HG03571 (cell line): ENCODE measurements at regions not wholly inside any gene's neighbourhood (a gene's known extent, or its start where the extent isn't known, plus 50 kb on each side); places are given as distances from the start of the nearest gene placed in this dataset.

Experiments used
- ATAC-seq: cut with Tn5 transposase; IDR thresholded peaks from one replicate; pipeline ENCODE4 v1.9.1; 2021; ENCODE audit not compliant: unreplicated experiment

GRCh38 chr12:92003701-92004100, 141.9 kb downstream of the BTG1 start:
- ATAC-seq: no peak

GRCh38 chr12:92002673-92003382, 142.8 kb downstream of the BTG1 start:
- no peak for ATAC-seq

GRCh38 chr12:92002195-92002649, 143.4 kb downstream of the BTG1 start:
- ATAC-seq: no peak

- no peak for ATAC-seq
Observed at GRCh38 chr12:92000597-92000996, 145.0 kb downstream of the BTG1 start.

GRCh38 chr12:91999823-92000222, 145.8 kb downstream of the BTG1 start:
- no peak for ATAC-seq

GRCh38 chr12:91998316-91998715, 147.3 kb downstream of the BTG1 start:
- no peak for ATAC-seq

- ATAC-seq: no peak
Observed at GRCh38 chr12:91994208-91994797, 151.3 kb downstream of the BTG1 start.

- no peak for ATAC-seq
Observed at GRCh38 chr12:91993287-91994017, 152.2 kb downstream of the BTG1 start.

- no peak for ATAC-seq
Observed at GRCh38 chr12:91991399-91992187, 154.1 kb downstream of the BTG1 start.

GRCh38 chr12:91990525-91990924, 155.1 kb downstream of the BTG1 start:
- ATAC-seq: no peak

GRCh38 chr12:91989143-91989542, 156.5 kb downstream of the BTG1 start:
- no peak for ATAC-seq

GRCh38 chr12:91988086-91988923, 157.3 kb downstream of the BTG1 start:
- ATAC-seq: no peak

- ATAC-seq: no peak
Observed at GRCh38 chr12:91986084-91986483, 159.6 kb downstream of the BTG1 start.

- no peak for ATAC-seq
Observed at GRCh38 chr12:91985002-91985787, 160.5 kb downstream of the BTG1 start.

- ATAC-seq: no peak
Observed at GRCh38 chr12:91984556-91984955, 161.1 kb downstream of the BTG1 start.

GRCh38 chr12:91983935-91984334, 161.7 kb downstream of the BTG1 start:
- no peak for ATAC-seq

GRCh38 chr12:91982946-91983345, 162.7 kb downstream of the BTG1 start:
- ATAC-seq: no peak

- no peak for ATAC-seq
Observed at GRCh38 chr12:91980389-91980821, 165.2 kb downstream of the BTG1 start.

GRCh38 chr12:91978143-91978542, 167.5 kb downstream of the BTG1 start:
- ATAC-seq: no peak

- ATAC-seq: no peak
Observed at GRCh38 chr12:91975891-91976290, 169.8 kb downstream of the BTG1 start.
